ENCODE measurements at regions not wholly inside any gene's neighbourhood (a gene's known extent, or its start where the extent isn't known, plus 50 kb on each side); places are given as distances from the start of the nearest gene placed in this dataset.

DNA sequence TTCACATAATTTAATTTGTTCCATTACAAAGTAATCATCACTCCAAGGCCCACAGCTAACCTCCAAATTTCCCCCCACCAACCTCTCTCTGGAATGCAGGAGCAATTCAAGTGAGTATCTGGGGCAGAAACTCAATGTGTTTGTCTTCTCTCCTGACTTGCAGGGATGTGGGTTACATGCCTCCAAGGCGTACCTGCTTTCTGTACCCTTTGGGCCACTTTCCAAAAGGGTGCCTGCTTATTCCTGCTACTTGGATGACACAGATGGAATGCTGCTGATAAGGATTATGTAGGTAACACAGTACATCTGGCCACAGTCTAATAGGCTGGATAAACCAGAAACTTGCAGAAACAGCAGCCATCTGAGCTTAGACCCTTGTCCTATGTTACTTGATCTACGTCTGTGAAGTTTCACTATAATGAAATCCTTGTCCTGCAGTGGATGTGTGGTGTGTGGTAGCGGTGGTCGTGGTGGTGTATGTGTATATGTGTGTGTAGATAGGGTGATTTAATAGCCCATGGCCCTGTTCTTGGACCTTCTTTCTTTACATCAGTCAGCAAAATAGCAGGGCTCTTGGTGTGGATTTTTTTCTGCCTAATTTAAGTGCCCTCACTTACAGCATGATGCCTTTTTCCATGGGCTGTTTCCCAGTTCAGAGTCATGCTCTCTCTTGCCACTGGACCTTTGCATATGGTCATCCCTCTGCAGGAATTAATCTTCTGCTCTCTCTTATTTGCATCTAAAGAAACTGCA, 175.9 kb downstream of the ZDHHC21 start:
- no peak for DNase-seq (ENCODE audit: low read depth)

DNA sequence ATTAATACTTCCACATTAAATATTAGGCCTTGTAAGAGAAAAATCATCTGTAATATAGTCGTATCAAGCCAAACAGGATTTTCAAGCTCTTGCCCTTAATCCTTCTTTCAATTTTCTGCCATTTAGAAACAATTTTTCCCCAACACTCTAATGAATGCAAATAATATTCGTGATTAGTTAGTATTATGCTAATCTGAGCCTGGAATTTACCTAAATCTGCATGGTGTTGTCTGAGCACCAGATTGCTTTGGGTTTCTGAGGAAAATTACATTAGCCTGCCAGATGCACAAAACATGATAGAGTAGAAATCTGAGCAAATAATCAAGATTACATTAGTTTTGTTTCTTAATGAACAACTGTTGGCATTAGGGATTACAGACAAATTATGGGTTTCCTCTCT, 176.6 kb downstream of the ZDHHC21 start:
- no peak for DNase-seq (ENCODE audit: low read depth)

DNA sequence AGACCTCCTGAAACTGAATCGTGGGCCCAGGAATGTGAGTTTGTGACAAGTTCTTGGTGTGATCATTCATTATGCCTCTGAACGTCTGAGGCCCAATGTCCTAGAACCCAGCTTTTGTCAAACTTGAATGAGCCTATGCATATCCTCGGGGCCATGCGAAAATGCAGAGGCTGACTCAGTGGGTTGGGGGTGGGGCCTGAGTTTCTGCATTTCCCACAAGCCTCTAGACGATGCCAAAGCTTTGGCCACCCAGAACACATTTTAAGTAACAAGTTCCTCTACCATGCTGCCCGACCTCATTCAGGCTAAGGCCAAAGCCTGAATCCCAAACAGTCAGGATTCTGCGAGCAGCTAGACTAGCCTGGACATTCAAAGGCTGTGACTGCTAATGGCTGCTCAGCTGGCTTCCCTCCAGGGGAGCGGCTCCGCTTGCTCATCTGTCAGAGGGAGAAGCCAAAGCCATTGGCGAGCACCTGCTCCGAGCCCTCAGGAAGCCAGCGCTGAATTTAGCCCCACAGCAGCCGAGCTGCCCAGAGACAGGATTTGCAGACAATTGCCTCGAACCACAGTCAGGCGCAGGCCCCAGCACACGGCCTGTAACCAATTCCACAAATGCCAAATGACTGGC, 177.5 kb downstream of the ZDHHC21 start:
- DNase-seq (ENCODE audit: low read depth), result no peak

DNA sequence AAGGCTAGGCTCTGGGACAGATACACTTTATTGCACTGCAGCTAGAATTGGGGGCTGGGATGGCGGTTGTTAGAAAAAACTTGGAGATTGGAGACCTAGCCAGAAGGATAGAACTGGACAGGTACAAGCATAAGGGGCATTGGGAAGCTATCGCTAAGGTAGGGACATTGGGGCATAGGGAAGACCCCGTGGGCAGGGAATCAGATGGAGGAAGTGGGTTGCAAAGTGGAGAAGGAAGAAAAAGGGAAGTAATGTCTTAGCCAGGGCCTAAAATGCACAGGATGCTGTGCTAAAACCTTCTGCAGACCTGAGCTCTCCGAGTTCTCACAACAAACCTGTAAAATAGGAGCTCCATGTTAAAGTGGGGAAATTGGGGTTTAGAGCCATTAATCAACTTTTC, 178.2 kb downstream of the ZDHHC21 start:
- DNase-seq (ENCODE audit: low read depth), result no peak

DNA sequence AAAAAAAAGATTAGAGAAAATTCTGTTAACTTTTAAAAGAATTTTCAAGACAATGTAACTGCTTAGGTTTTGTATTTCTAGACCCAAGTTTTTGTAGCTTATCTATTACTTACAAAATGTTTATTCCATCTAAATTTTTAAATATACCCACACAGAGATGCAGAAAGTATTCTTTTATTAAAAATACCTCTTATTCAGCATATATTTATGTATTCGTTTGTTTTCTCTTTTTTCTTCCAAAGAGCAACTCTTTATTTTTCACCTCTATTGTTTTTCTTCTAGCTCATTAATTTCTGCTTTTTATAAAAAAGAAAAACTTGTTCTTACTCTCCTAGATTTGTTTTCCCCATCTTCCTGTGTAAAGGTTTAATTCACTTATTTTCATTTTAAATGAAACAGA, 180.3 kb downstream of the ZDHHC21 start:
- DNase-seq (ENCODE audit: low read depth), result no peak

DNA sequence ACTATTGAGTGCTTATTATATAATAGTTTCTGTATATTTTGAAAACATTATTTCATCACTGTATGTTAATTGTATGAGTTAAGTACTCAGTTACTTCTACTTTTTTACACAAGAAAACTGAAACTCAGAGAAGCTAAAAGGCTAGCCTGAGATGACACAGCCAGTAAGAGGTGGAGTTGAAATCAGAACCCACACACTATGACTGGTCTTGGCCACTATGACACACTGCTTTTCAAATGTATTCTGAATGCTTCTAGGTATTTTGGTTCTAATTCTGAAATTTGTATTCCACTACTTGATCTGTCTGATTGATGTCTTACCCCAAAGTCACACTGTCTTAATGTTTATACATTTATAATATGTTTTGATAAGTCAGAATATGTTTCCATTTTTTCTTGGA, 181.8 kb downstream of the ZDHHC21 start:
- no peak for DNase-seq (ENCODE audit: low read depth)

DNA sequence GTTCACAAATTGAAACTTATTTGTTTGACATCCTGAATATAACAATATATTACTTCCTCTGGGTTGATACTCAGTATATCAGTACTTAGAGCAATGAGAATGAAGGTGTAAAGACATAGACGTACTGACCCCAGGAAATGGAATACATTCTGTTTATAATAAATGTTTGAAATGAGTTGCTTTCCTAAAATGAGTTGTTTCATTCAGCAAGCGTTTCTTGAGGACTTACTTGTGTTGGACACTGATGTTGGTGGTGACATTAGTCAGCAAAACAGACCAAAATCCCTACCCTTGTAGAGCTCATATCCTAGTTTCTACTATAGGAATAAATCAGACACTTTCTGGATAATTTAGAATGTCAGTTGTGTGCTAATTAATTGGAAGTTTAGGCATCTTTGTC, 184.3 kb downstream of the ZDHHC21 start:
- DNase-seq (ENCODE audit: low read depth), result no peak

DNA sequence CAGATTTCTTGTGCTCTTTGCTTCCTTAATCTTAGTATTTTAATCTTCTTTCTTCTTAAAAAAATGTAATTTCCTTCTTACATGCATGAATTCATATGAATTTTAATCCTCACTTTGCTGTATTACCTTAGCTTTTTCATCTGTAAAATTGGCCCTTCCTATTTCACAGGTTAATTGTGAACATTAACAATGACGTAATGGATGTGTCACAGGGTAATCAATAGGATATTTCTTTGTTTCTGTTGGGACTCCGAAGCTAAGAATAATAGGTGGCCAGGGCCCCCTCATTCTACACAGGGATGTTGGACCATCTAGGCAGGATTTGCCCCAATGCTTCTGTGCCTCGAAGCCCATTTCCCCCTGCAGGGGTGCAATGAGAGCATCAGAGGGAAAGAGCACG, 187.4 kb upstream of the NFIB start:
- DNase-seq (ENCODE audit: low read depth), result no peak

DNA sequence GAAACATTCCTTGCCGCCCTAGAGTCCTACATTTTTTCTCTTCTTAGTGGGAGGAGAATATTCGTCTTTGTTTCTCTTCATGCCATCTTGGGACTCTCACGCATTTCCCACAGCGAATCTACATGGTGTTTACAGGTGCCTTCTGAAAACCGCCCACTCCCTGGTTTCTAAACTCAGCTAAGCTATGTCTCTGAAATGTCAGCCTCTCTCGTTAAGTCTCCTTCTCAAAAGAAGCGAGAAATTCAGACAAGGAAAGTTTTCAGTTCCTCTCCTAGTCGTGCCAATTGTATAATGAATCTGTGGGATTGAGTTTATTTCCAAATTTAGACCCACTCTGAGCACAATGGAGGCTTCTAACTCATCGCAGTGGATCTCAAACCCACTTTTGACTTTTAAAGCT, 186.8 kb upstream of the NFIB start:
- DNase-seq (ENCODE audit: low read depth), result no peak

DNA sequence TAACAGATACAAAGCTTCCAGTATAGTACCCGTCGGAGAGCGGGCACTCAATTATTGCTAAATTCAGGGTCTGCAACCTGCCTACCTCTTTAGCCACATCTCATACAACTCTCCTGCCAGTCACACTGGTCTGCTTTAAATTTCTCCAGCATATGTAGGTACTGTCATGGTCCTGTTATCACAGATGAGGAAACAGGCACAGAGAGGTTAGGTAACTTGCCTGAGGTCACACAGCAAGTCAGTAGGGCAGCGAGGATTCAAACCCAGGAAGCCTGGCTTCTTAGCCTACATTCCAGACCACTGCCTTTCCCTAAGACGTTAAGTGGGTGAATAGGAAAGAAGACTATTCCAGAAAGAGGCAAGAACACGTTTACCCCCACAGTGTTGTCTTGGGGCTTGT, 186.0 kb upstream of the NFIB start:
- no peak for DNase-seq (ENCODE audit: low read depth)

DNA sequence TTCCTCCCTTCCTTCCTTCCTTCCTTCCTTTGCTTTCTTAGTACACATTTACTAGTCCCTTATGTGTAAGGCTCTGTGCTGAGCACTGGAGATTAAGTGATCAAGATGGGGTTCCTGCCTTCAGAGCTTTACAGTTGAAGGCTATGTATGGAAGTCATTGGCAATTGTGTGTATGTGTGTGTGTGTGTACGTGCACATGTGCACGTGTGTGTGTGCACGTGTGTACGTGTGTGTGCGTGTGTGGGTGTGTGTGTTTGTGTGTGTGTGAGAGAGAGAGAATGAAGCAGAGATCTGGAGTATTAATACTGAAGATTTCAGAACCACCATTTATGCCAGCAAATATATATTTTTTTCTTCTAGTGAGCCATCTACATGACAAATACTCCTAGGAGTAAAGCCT, 184.9 kb upstream of the NFIB start:
- DNase-seq (ENCODE audit: low read depth), result no peak

DNA sequence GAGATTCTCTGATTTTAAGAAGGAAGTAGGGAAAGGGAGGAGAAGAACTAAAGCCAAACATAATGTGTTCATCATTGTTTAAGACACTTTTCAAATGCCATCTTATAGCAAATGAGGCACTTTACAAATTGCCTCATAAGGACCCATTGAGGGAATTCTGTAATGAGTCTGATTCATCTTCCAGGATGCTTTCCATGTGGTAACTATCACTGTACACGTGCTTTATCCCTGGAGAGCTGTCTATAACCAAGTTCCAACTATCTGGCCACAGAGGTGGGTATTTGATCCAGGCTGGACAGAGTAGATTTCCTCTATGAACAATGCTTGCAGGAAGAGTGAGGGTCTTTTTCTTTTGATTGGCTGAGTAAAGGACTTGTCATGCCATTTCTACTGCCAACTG, 183.5 kb upstream of the NFIB start:
- DNase-seq (ENCODE audit: low read depth), result peak; percentile 36

DNA sequence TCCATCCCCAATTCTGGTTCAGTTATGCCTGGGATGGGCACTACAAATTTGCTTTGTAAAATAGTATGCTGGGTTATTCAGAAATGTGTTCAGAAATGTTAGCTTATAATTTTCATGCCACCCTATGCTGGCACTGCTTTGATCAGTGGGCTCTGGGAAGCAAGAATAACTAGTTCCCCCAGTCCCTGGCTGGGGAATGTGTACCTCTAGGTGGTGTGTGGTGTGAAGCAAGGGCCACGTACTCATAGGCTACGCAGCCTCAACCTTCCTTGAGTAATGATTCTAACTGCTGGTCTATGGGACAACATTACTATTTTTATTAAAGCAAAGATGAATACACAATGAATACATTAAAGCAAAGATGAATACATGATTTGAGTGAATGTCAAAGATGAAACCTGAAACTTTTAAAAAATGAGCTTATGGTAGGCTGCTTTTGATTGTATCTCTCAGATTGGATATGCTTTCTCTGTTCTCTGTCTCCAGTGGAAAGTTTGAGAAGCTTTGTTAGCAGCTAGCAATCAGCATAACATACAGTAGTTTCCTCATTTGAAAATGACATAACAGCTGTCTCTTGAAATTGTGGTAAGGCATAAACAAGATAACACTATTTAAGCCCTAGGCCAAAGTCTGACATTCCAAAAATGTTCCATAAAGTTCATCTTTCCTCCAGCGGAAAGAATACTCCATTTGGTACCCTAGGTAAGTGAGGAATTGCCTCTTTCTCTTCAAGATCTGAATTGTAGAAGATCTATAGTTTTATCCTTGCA, 174.7 kb upstream of the NFIB start:
- DNase-seq (ENCODE audit: low read depth), result no peak

DNA sequence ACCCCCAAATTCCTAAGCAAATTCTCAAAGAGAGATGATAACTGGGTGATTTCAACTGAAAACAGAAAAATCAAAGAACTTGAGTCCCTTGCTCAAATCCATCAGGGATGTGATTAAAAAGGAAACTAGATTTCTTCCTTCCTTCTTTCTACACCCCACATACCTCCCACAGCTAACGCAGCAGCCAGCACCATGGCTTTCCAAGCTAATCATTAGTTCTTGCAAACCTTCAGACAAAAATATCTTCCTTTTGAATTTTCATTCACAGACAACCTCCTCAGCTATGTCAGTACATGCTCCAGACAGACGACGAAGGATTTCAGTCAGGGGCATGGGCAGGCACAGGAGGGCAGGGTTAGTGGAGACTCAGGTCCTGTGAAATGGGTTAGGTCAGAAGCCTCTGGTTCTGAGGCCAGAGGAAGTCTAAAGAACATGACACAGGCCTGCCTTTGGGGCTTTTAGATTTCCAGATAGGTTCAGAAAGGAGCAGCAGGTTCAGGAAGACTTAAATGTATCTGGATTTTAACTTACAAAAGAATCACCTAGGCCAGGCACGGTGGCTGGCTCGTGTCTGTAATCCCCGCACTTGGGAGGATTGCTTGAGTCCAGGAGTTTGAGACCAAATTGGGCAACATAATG, 173.7 kb upstream of the NFIB start:
- DNase-seq (ENCODE audit: low read depth), result no peak

DNA sequence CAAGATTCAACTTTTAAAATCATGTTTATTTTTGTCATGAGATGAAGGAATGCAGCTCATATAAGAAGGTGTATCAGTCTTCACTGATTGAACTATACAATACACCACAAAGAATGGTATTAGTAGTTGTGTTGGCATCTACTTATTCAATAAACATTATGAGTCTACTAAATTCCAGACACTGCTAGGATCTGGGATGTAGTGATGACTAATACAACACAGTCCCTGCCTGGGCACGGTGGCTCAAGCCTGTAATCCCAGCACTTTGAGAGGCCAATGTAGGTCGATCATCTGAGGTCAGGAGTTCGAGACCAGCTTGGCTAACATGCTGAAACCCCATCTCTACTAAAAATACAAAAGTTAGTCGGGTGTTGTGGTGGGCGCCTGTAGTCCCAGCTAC, 171.4 kb upstream of the NFIB start:
- no peak for DNase-seq (ENCODE audit: low read depth)

DNA sequence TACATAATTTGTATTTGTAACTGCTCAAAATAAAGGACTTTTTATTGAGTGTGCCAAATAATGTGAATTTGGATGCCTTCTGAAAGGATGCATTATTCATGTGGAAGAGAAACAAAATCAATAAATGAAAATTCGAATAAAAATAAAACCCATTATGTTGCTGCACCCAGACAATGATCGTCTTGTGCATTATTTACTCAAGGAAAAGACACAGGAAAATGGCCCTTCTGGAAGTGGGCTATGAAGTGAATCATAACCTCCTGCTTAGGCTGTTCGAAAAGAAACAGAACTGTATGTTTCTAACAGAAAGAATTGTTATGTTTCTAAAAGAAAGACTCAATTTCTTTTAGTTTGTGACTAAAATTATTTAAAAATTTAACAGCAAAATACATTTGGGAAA, 168.9 kb upstream of the NFIB start:
- DNase-seq (ENCODE audit: low read depth), result no peak

DNA sequence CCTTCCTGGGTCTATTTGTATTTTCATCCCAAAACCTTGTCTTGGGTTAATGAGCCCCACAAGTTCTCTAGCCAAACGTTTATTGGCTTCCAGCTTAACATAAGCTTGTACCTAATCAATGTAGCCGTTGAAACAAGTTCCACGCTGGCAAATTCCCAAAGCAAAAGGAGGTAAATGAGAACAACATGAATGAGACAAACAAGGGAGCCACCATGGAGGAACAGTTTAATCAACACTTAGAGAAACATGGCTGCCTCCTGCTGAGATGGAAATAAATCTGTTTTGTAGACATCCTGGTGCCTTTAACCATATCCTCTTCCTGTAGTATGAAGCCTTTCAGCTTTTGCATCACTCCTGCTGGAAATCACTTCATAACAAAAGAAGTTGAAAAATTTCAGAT, 166.6 kb upstream of the NFIB start:
- no peak for DNase-seq (ENCODE audit: low read depth)

DNA sequence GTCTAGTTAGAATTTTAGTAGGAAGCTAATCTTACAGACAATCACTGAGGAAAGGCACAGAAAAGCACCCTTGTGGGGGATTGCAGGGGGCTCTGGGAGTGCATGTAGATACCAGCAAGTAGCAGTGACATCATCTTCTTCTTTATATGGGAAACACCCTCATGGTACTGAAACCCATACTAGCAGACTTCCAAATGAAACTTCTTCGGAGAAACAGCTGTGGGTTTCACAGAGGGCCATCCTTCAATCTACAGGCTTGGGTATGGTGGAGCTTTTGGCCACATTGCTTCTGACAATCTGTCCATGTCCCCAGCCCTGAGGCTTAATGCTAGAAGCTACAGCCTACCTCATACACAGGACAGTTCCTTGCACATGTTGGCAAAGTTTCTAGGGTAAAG, 165.2 kb upstream of the NFIB start:
- no peak for DNase-seq (ENCODE audit: low read depth)

DNA sequence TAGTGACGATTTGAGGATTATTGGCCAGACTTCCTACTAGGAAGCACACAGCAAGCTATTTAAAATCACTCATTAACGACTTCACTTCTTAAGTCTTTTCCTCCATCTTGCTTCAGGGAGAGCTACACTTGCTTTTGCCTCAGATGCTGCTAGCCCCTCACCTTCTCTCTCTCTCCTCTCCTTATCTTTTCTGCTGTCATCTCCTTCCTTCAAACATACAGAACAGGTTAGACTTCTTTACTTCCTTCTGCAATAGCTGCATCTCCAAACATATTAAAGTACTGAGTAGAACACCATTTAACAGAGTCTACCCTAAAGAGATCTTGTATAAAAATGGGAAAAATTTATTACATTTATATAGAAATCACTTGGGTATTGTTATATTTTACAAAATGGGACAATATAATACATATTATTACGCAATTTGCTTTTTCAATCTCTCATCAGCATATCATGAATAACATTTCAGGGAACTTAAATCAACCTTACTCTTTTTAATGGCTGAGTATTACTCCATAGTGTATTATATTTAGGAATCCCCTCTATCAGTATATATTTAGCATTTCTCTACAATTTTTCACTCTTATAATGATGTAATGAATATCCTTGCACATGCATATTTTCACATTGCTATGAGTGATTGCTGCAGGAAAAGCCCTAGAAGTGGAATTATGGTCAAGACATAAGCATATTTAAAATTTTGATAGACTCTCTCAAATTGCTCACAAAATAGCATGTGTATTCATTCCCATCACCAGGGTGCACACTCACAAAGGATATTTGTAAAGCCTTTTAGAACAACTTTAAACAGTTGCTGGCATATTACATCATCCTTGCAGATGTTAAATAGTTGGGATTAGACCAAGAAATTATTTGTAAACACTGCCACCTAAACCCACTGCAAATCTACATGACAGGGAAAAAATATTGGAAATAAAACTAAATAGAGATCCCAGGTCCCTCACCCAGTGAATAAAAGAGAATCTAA, 164.5 kb upstream of the NFIB start:
- DNase-seq (ENCODE audit: low read depth), result no peak

DNA sequence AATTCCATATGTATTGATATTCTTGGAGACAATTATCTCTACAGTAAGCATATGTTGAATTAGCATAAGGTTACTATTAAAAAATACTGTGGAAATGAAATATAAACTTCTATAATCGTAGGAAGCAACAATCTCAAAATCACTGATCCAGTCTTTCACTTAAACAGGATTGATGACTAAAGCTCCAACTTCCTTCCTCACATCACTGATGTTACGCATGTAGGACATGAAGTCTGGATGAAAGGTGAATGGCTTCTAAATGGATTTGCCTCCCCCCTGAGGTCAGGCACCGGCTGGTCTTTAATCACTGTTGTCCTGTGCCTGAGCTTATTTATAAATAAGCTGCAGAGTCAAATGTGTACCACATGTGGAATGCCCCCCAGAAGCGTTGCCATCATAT, 157.1 kb upstream of the NFIB start:
- no peak for DNase-seq (ENCODE audit: low read depth)

DNA sequence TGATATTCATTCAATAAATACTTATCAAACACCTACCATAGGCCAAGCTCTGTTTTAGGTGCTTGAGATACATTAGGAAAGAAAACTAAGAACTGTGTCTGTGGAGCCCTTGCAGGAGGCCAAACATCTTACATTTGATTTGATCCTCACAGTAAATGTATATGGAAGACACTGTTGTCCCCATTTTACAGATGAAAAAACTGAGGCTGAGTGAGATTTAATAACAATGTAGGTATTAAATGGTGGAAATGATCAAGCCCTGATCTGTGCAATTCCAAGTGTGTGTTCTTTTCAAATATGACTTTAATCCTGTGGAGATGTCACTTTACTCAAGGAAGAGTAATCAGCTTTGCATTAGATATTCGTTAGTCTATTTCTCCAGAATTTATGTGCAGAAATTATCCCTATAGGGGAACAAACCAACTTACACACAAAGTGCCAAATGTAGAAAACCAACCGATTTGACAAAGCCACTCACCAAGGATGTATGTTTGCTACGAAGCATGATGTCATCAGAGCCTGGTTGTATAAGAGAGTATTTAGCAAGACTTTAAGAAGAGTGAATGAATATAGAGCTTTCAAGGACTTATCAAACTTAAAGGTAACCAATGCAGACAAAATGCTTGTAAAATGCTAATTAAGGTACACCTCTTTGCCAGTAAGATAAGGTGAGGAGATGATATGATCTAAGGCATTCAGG, 153.9 kb upstream of the NFIB start:
- DNase-seq (ENCODE audit: low read depth), result no peak
